ENCODE measurements at regions not wholly inside any gene's neighbourhood (a gene's known extent, or its start where the extent isn't known, plus 50 kb on each side); places are given as distances from the start of the nearest gene placed in this dataset.

- Histone ChIP-seq H3K4me1 (replicated peaks in 1 of 2; ENCODE audit: control insufficient read depth in 2 of 2, insufficient read depth in 2 of 2, low read length in 2 of 2) (no peaks in the 10 kb centered on the region), H3K27ac (ENCODE audit: extremely low read depth, low read depth, low read length) (no peak overlapping the region), H3K4me3 (no peak overlapping the region), H3K27me3 (ENCODE audit: control insufficient read depth in 2 of 2, insufficient read depth in 2 of 2, low read length in 2 of 2) (peaks cover 7 to 56% of the 10 kb centered on the region in 2 experiments; a peak in 4 of 5 replicates), H4K20me1 (replicated peaks; ENCODE audit: control insufficient read depth, insufficient read depth, low read length) (no peaks in the 10 kb centered on the region), H3K9ac (ENCODE audit: insufficient read depth in 1 of 2, low read depth in 2 of 2, low read length in 2 of 2) (no peak overlapping the region), H3K79me2 (ENCODE audit: control insufficient read depth, insufficient read depth, low read length) (no peaks in the 10 kb centered on the region), H3K36me3 (ENCODE audit: control insufficient read depth, insufficient read depth, low read length) (no peaks in the 10 kb centered on the region), H3K9me3 (replicated peaks; ENCODE audit: control insufficient read depth, insufficient read depth, low read depth, low read length) (no peaks in the 10 kb centered on the region), H3K4me2 (ENCODE audit: insufficient read depth, low read length) (no peak overlapping the region), H3K9me1 (ENCODE audit: control insufficient read depth, insufficient read depth, low read length) (no peaks in the 10 kb centered on the region), H2AFZ (ENCODE audit: low read depth, low read length) (no peak overlapping the region)
- ATAC-seq, result no peak; the same call in 2 of the 3 replicates
- WGBS (ENCODE audit: insufficient coverage, low coverage, missing lambda C conversion rate), result 1% methylated on average over 17 of the region's 20 CpGs
- ChIA-PET POLR2A (no interaction called here), CTCF (ENCODE audit: low intra/inter-chr PET ratio) (no interaction called here)
- intact Hi-C loops (cut with micrococcal nuclease) (no loop called here), in situ Hi-C loops (cut with MboI) (no loop called here)
- DNase-seq (ENCODE audit: extremely low read depth in 1 of 4, low spot score in 3 of 4), result no peak
- no peak for TF ChIP-seq HBP1 (CRISPR knock-in tag; IDR thresholded peaks at IDR 0.05)
- TF ChIP-seq ETV5 (CRISPR knock-in tag; IDR thresholded peaks at IDR 0.05; ENCODE audit: low read depth), result no peak
- TF ChIP-seq ZNF551 (CRISPR knock-in tag; IDR thresholded peaks at IDR 0.05), result no peak
- FAIRE-seq, result no peak
- no TSS peak for BruUV-seq (replicated peaks)
These were observed 115.5 kb upstream of the ALDH1A3 start for GRCh38 chr15:100763835-100764750.

Measured in K562 (cell line).